ENCODE measurements at regions not wholly inside any gene's neighbourhood (a gene's known extent, or its start where the extent isn't known, plus 50 kb on each side); places are given as distances from the start of the nearest gene placed in this dataset.

GRCh38 chr21:27581168-27581567, 614.3 kb upstream of the ADAMTS5 start:
- Mint-ChIP-seq H3K36me3 (ENCODE audit: low read depth) (no peaks in the 10 kb centered on the region), H3K27ac (no peak overlapping the region), H3K4me3 (ENCODE audit: low read depth) (no peak overlapping the region), H3K27me3 (ENCODE audit: low read depth) (no peaks in the 10 kb centered on the region), H3K9me3 (peaks cover 11% of the 10 kb centered on the region), H3K4me1 (ENCODE audit: low read depth) (no peaks in the 10 kb centered on the region)
- DNase-seq (ENCODE audit: low spot score), result no peak
- intact Hi-C loops (cut with micrococcal nuclease), result no loop called here

- no peak for DNase-seq (ENCODE audit: low spot score)
- H3K36me3 Mint-ChIP-seq (ENCODE audit: low read depth), result no peaks in the 10 kb centered on the region
- intact Hi-C loops (cut with micrococcal nuclease), result no loop called here
Observed at GRCh38 chr21:27580276-27580675, 613.4 kb upstream of the ADAMTS5 start.

GRCh38 chr21:27578741-27579265, 611.9 kb upstream of the ADAMTS5 start:
- Mint-ChIP-seq H3K4me3 (ENCODE audit: low read depth) (no peak overlapping the region), H3K9me3 (peaks cover 17% of the 10 kb centered on the region), H3K27ac (no peak overlapping the region), H3K4me1 (ENCODE audit: low read depth) (no peaks in the 10 kb centered on the region), H3K27me3 (ENCODE audit: low read depth) (no peaks in the 10 kb centered on the region), H3K36me3 (ENCODE audit: low read depth) (no peaks in the 10 kb centered on the region)
- intact Hi-C loops (cut with micrococcal nuclease), result no loop called here
- DNase-seq (ENCODE audit: low spot score), result no peak

More at GRCh38 chr21:27580276-27580675, 613.4 kb upstream of the ADAMTS5 start:
- H3K9me3 Mint-ChIP-seq, result peaks cover 11% of the 10 kb centered on the region
- no peaks in the 10 kb centered on the region for H3K4me1 Mint-ChIP-seq (ENCODE audit: low read depth)
- H3K4me3 Mint-ChIP-seq (ENCODE audit: low read depth), result no peak overlapping the region
- no peaks in the 10 kb centered on the region for H3K27me3 Mint-ChIP-seq (ENCODE audit: low read depth)
- H3K27ac Mint-ChIP-seq, result no peak overlapping the region

DNA sequence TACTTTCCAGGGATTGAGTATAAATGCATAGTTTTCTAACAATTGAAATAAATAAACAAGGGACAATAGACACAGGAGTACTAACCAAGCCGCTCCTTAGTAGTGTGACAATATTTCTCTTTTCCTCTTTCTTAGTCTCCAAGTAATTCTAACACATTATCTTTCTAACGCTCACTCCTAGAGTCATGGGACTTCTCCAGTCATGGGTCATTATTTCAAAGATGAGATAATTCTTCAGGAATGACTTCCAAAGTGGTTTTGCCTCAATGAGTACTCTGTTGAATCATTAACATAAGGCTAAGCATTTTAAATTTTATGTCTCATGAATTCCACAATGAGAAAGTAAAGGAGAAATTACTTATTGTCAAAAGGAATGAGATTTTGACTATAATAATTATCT, 605.8 kb upstream of the ADAMTS5 start:
- no peaks in the 10 kb centered on the region for H3K27me3 Mint-ChIP-seq (ENCODE audit: low read depth)
- no peak overlapping the region for H3K27ac Mint-ChIP-seq
- no peaks in the 10 kb centered on the region for H3K4me1 Mint-ChIP-seq (ENCODE audit: low read depth)
- H3K36me3 Mint-ChIP-seq (ENCODE audit: low read depth), result no peaks in the 10 kb centered on the region
- H3K4me3 Mint-ChIP-seq (ENCODE audit: low read depth), result no peak overlapping the region
- H3K9me3 Mint-ChIP-seq, result peaks cover 10% of the 10 kb centered on the region
- no peak for DNase-seq (ENCODE audit: low spot score)
- intact Hi-C loops (cut with micrococcal nuclease), result no loop called here

GRCh38 chr21:27571706-27572105, 604.8 kb upstream of the ADAMTS5 start:
- H3K4me1 Mint-ChIP-seq (ENCODE audit: low read depth), result no peaks in the 10 kb centered on the region
- no peak for DNase-seq (ENCODE audit: low spot score)
- H3K27ac Mint-ChIP-seq, result no peak overlapping the region
- no peaks in the 10 kb centered on the region for H3K27me3 Mint-ChIP-seq (ENCODE audit: low read depth)
- H3K36me3 Mint-ChIP-seq (ENCODE audit: low read depth), result no peaks in the 10 kb centered on the region
- H3K9me3 Mint-ChIP-seq, result peaks cover 10% of the 10 kb centered on the region
- intact Hi-C loops (cut with micrococcal nuclease), result no loop called here
- H3K4me3 Mint-ChIP-seq (ENCODE audit: low read depth), result no peak overlapping the region

DNA sequence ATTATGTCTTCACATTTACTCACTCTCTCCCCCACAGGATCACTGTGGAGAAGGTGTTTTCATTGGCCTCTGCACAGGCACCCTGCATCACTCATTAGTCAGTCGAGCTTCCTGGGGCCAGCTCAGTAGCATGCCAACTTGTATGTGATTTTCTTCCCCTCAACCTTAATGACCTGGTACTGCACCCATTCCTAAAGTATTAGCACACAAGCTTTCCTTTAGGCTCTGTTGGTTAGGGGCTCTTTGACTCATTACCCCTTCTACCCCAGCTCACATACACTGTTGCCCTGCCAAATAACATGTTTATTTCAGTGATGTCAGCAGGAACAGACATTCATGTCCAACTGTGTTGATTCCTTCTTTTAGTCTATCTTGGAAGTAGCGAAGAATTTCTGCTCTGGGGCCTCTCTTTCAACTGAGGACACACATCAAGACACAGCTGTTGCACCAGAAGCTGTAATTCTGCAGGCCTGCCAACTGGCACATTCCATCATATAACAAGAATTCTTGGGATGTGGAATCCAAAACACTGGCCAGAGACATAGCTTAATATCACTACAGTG, 603.5 kb upstream of the ADAMTS5 start:
- H3K36me3 Mint-ChIP-seq (ENCODE audit: low read depth), result no peaks in the 10 kb centered on the region

DNA sequence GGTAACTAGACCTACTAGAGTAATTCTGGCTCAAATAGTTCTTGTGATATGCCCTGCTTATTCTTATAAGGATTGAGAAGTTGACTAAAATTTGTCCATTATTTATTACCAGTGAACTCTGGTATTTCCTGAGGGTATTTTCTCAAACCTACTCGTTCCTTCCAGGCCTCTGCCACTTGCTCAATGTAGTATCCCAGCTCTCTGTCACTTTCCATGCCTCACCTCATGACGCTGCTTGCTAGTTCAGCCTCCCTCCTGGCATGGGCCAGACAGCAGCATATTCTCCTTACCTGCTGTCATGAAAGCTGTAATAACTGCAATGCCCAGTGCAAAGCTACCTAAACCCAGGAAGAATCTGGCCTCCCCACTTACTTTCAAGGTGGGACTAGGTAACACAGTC, 602.9 kb upstream of the ADAMTS5 start:
- no peak for DNase-seq (ENCODE audit: low spot score)
- Mint-ChIP-seq H3K9me3 (peaks cover 10% of the 10 kb centered on the region), H3K27ac (no peak overlapping the region), H3K4me3 (ENCODE audit: low read depth) (no peak overlapping the region), H3K27me3 (ENCODE audit: low read depth) (no peaks in the 10 kb centered on the region), H3K36me3 (ENCODE audit: low read depth) (no peaks in the 10 kb centered on the region), H3K4me1 (ENCODE audit: low read depth) (no peaks in the 10 kb centered on the region)
- intact Hi-C loops (cut with micrococcal nuclease), result no loop called here

More for the DNA sequence above, 603.5 kb upstream of the ADAMTS5 start:
- H3K27me3 Mint-ChIP-seq (ENCODE audit: low read depth), result no peaks in the 10 kb centered on the region
- no peak overlapping the region for H3K4me3 Mint-ChIP-seq (ENCODE audit: low read depth)
- intact Hi-C loops (cut with micrococcal nuclease), result no loop called here
- peaks cover 10% of the 10 kb centered on the region for H3K9me3 Mint-ChIP-seq
- no peak for DNase-seq (ENCODE audit: low spot score)
- no peaks in the 10 kb centered on the region for H3K4me1 Mint-ChIP-seq (ENCODE audit: low read depth)
- H3K27ac Mint-ChIP-seq, result no peak overlapping the region

DNA sequence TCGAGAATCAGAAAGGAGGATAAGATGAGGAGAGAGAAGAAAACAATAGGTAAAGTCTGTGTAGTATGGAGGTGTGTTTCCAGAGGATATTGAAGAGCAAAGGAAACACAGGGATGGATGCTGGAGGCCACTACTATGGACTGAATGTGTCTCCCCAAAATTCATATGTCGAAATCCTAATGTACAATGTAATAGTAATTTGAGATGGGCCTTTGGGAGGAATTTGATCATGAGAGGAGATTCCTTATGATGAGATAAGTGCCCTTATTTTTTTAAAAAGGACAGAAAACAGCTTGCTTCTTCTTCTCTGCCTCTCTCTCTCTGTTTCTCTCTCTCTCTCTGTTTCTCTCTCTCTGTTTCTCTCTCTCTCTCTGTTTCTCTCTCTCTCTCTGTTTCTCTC, 602.2 kb upstream of the ADAMTS5 start:
- no peaks in the 10 kb centered on the region for H3K4me1 Mint-ChIP-seq (ENCODE audit: low read depth)
- no peak overlapping the region for H3K27ac Mint-ChIP-seq
- H3K4me3 Mint-ChIP-seq (ENCODE audit: low read depth), result no peak overlapping the region
- no peaks in the 10 kb centered on the region for H3K36me3 Mint-ChIP-seq (ENCODE audit: low read depth)
- intact Hi-C loops (cut with micrococcal nuclease), result no loop called here
- H3K27me3 Mint-ChIP-seq (ENCODE audit: low read depth), result no peaks in the 10 kb centered on the region
- H3K9me3 Mint-ChIP-seq, result peaks cover 7% of the 10 kb centered on the region
- no peak for DNase-seq (ENCODE audit: low spot score)

GRCh38 chr21:27567381-27567780, 600.5 kb upstream of the ADAMTS5 start:
- H3K9me3 Mint-ChIP-seq, result no peaks in the 10 kb centered on the region
- no peak for DNase-seq (ENCODE audit: low spot score)
- H3K27me3 Mint-ChIP-seq (ENCODE audit: low read depth), result no peaks in the 10 kb centered on the region
- no peaks in the 10 kb centered on the region for H3K4me1 Mint-ChIP-seq (ENCODE audit: low read depth)
- intact Hi-C loops (cut with micrococcal nuclease), result no loop called here
- H3K27ac Mint-ChIP-seq, result no peak overlapping the region
- H3K36me3 Mint-ChIP-seq (ENCODE audit: low read depth), result no peaks in the 10 kb centered on the region
- no peak overlapping the region for H3K4me3 Mint-ChIP-seq (ENCODE audit: low read depth)

- intact Hi-C loops (cut with micrococcal nuclease), result no loop called here
- H3K36me3 Mint-ChIP-seq (ENCODE audit: low read depth), result no peaks in the 10 kb centered on the region
- H3K27ac Mint-ChIP-seq, result no peak overlapping the region
- no peak for DNase-seq (ENCODE audit: low spot score)
- H3K9me3 Mint-ChIP-seq, result no peaks in the 10 kb centered on the region
- H3K4me3 Mint-ChIP-seq (ENCODE audit: low read depth), result no peak overlapping the region
- no peaks in the 10 kb centered on the region for H3K27me3 Mint-ChIP-seq (ENCODE audit: low read depth)
- H3K4me1 Mint-ChIP-seq (ENCODE audit: low read depth), result no peaks in the 10 kb centered on the region
Observed at GRCh38 chr21:27566521-27566920, 599.6 kb upstream of the ADAMTS5 start.

DNA sequence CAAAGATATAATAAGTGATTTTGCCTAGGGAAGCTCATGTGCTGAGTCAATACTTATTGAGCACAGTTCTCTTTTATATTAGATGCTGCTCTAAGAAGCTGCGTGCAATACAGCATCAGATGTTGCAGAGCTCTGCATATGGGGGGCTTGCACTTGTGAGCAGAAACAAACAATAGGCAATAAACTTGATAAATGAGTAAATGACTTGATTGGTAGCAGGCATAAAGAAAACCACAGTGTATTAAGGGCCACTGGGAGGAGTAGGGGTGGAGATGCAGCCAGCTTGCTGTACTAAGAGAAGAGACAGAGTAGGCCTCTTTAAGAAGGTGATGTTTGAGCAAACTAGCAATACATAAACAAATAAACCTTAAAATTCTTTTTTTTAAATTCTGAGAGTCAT, 598.5 kb upstream of the ADAMTS5 start:
- H3K4me1 Mint-ChIP-seq (ENCODE audit: low read depth), result no peaks in the 10 kb centered on the region
- no peaks in the 10 kb centered on the region for H3K9me3 Mint-ChIP-seq
- intact Hi-C loops (cut with micrococcal nuclease), result no loop called here
- no peak overlapping the region for H3K27ac Mint-ChIP-seq
- no peak overlapping the region for H3K4me3 Mint-ChIP-seq (ENCODE audit: low read depth)
- H3K27me3 Mint-ChIP-seq (ENCODE audit: low read depth), result no peaks in the 10 kb centered on the region
- DNase-seq (ENCODE audit: low spot score), result no peak
- H3K36me3 Mint-ChIP-seq (ENCODE audit: low read depth), result no peaks in the 10 kb centered on the region

DNA sequence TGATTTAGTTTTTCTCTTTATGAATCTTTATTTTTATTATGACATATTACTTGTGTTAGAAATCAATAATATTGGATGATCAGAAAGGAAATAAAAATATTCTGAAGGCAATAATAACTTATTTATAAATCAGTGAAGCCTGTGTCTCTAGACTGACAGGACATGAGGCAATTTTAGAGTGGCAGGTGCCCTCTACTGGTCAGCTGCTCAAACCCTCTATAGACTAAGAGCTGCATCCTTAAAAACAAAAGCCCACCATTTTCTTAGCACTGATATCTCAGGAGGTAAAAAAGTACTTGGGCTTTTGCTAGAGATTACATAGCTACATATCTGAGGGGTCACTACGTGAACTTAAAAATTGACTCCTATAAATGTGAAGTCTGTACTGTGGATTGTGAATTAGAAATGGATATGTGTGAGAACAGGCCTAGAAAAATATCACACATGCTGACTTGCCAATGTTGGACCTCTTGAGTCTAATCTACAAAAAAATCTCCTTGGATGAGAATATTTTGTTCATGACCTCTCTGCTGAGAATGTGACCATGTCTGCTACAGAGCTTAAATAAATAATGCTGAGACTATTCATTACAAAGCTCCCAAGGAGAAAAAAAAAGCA, 597.9 kb upstream of the ADAMTS5 start:
- Mint-ChIP-seq H3K4me1 (ENCODE audit: low read depth) (no peaks in the 10 kb centered on the region), H3K36me3 (ENCODE audit: low read depth) (no peaks in the 10 kb centered on the region)

GRCh38 chr21:27562303-27562702, 595.4 kb upstream of the ADAMTS5 start:
- H3K4me3 Mint-ChIP-seq (ENCODE audit: low read depth), result no peak overlapping the region
- no peaks in the 10 kb centered on the region for H3K4me1 Mint-ChIP-seq (ENCODE audit: low read depth)
- H3K36me3 Mint-ChIP-seq (ENCODE audit: low read depth), result no peaks in the 10 kb centered on the region
- no peak overlapping the region for H3K27ac Mint-ChIP-seq
- H3K27me3 Mint-ChIP-seq (ENCODE audit: low read depth), result no peaks in the 10 kb centered on the region
- DNase-seq (ENCODE audit: low spot score), result no peak
- H3K9me3 Mint-ChIP-seq, result no peaks in the 10 kb centered on the region
- intact Hi-C loops (cut with micrococcal nuclease), result loop anchor here (5.0 kb wide), 1 partner anchor 715 kb away; the partner anchor contains the start of gene ADAMTS1

More for the DNA sequence above, 597.9 kb upstream of the ADAMTS5 start:
- no peak for DNase-seq (ENCODE audit: low spot score)
- H3K4me3 Mint-ChIP-seq (ENCODE audit: low read depth), result no peak overlapping the region
- no peaks in the 10 kb centered on the region for H3K27me3 Mint-ChIP-seq (ENCODE audit: low read depth)
- no peaks in the 10 kb centered on the region for H3K9me3 Mint-ChIP-seq
- intact Hi-C loops (cut with micrococcal nuclease), result loop anchor here (5.0 kb wide), 1 partner anchor 717 kb away; the partner anchor contains the start of gene ADAMTS1
- no peak overlapping the region for H3K27ac Mint-ChIP-seq
